Liver (tissue), 3 donors: ENCODE measurements at regions not wholly inside any gene's neighbourhood (a gene's known extent, or its start where the extent isn't known, plus 50 kb on each side); places are given as distances from the start of the nearest gene placed in this dataset.

ENCODE experiments used
- ATF3 ChIP-seq: IDR thresholded peaks from 2 replicates; pipeline ENCODE4 v1.6.1; 2016; ENCODE audit warnings: antibody characterized with exemption
- CTCF ChIP-seq: fragments of 150-350 bp; IDR thresholded peaks from 2 replicates; pipeline ENCODE4 v1.5.1; 2017; ENCODE audit warnings: improper control_type of control experiment, low read depth, low read length; ENCODE audit not compliant: missing input control
- FOXA1 ChIP-seq: IDR thresholded peaks from 2 replicates; pipeline ENCODE4 v1.6.1; 2016; ENCODE audit warnings: antibody characterized with exemption
- GABPA ChIP-seq, 2 donors: IDR thresholded peaks in 1 of 2; conservative IDR thresholded peaks in 1 of 2; 2 replicates each; pipeline ENCODE4 v1.6.1; 2016; ENCODE audit warnings: antibody characterized with exemption in 2 of 2, mild to moderate bottlenecking in 1 of 2, moderate library complexity in 1 of 2
- HNF4A ChIP-seq, 2 donors: conservative IDR thresholded peaks; 2 replicates each; pipeline ENCODE4 v1.6.1; 2016; ENCODE audit warnings: antibody characterized with exemption in 2 of 2, mild to moderate bottlenecking in 2 of 2
- HNF4G ChIP-seq: IDR thresholded peaks from 2 replicates; pipeline ENCODE4 v1.6.1; 2016; ENCODE audit warnings: antibody characterized with exemption
- RAD21 ChIP-seq, 2 donors: IDR thresholded peaks; 2 replicates each; pipeline ENCODE4 v1.6.1; 2016; ENCODE audit warnings: antibody characterized with exemption in 2 of 2, mild to moderate bottlenecking in 2 of 2
- REST ChIP-seq: IDR thresholded peaks from 2 replicates; pipeline ENCODE4 v1.6.1; 2016; ENCODE audit warnings: antibody characterized with exemption, mild to moderate bottlenecking
- SP1 ChIP-seq: IDR thresholded peaks from 2 replicates; pipeline ENCODE4 v1.6.1; 2018; ENCODE audit warnings: antibody characterized with exemption, mild to moderate bottlenecking
- TAF1 ChIP-seq: conservative IDR thresholded peaks from 2 replicates; pipeline ENCODE4 v1.6.1; 2016; ENCODE audit warnings: antibody characterized with exemption, mild to moderate bottlenecking
- YY1 ChIP-seq: IDR thresholded peaks from 2 replicates; pipeline ENCODE4 v1.6.1; 2016; ENCODE audit warnings: antibody characterized with exemption, mild to moderate bottlenecking
- TF ChIP-seq, protein P1 (sequence below): IDR thresholded peaks from 2 replicates; pipeline ENCODE4 v1.6.1; 2016; ENCODE audit warnings: antibody characterized with exemption
- donor health status: healthy.
- donor health status: healthy.

DNA sequence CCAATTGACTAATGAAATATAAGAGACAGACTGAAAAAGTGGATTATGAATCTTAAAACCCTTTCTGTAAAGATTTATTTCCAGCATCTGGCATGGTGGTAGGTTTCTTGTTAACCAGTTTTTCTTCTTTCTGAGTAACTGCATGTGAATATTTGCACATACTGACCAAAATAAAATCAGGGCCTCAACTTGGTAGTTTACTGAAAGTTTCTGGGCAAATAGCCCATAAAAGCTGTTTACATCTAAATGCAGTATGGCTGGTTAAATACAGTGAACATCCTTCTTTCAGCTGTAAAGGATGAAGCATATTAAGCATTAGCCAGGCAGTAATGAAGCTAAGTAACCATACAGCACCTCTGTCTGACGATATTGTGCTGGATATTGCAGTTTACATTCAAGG lies 83.6 kb upstream of the EYS start:
- TF ChIP-seq, protein P1, sequence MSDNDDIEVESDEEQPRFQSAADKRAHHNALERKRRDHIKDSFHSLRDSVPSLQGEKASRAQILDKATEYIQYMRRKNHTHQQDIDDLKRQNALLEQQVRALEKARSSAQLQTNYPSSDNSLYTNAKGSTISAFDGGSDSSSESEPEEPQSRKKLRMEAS = no peak
- TF ChIP-seq CTCF = no peak
- TF ChIP-seq YY1 = no peak
- TF ChIP-seq FOXA1 = no peak
- TF ChIP-seq SP1 = no peak
- TF ChIP-seq RAD21 (IDR thresholded peaks at IDR 0.05) = no peak
- TF ChIP-seq ATF3 = no peak
- no peak for TF ChIP-seq HNF4A (conservative IDR thresholded peaks at IDR 0.05)
- TF ChIP-seq TAF1 = no peak
- TF ChIP-seq REST = no peak
- no peak for TF ChIP-seq GABPA (IDR thresholded peaks at IDR 0.05 in 1 of 2, conservative IDR thresholded peaks at IDR 0.05 in 1 of 2)
- TF ChIP-seq HNF4G = no peak
